Lower lobe of right lung (tissue), 2 donors: ENCODE measurements at regions not wholly inside any gene's neighbourhood (a gene's known extent, or its start where the extent isn't known, plus 50 kb on each side); places are given as distances from the start of the nearest gene placed in this dataset.

Source experiments
- ATAC-seq, 2 donors: fragments of 200-7000 bp; cut with Tn5 transposase; one replicate each; pipeline ENCODE4 v1.9.1; 2020 to 2022; ENCODE audit warnings: mild to moderate bottlenecking in 2 of 2, moderate library complexity in 2 of 2
- DNase-seq: peaks from one replicate; pipeline ENCODE4 v3.0.0-alpha.2; 2020
- H3K27ac ChIP-seq: fragments of 200-600 bp; one replicate; pipeline ENCODE4 v1.8.0; 2022
- H3K27me3 ChIP-seq: fragments of 200-600 bp; one replicate; pipeline ENCODE4 v1.8.0; 2022; ENCODE audit warnings: low read depth
- H3K36me3 ChIP-seq: fragments of 200-600 bp; one replicate; pipeline ENCODE4 v1.8.0; 2022; ENCODE audit warnings: mild to moderate bottlenecking
- H3K4me1 ChIP-seq: fragments of 200-600 bp; one replicate; pipeline ENCODE4 v1.8.0; 2022
- H3K4me3 ChIP-seq: fragments of 200-600 bp; one replicate; pipeline ENCODE4 v1.8.0; 2022; ENCODE audit warnings: mild to moderate bottlenecking
- H3K9me3 ChIP-seq: fragments of 200-600 bp; one replicate; pipeline ENCODE4 v1.8.0; 2022
- intact Hi-C: fragments of 100-400 bp; cut with DNase I; formaldehyde crosslinking; loops from one replicate; pipeline ENCODE4 v1.11.0; 2022
- TF ChIP-seq, protein P1 (sequence below): fragments of 200-600 bp; IDR thresholded peaks from one replicate; pipeline ENCODE4 v1.8.0; 2022; ENCODE audit warnings: antibody characterized with exemption, mild to moderate bottlenecking
- donor health status: DM: no; HTN: yes; CAD: no; lungs with severe emphysema.

GRCh38 chr1:29900712-29901111, 664.4 kb downstream of the PTPRU start:
- Histone ChIP-seq H3K36me3 (no peaks in the 10 kb centered on the region), H3K27me3 (peaks cover 31% of the 10 kb centered on the region), H3K4me3 (no peak overlapping the region), H3K9me3 (no peaks in the 10 kb centered on the region), H3K4me1 (peaks cover 5% of the 10 kb centered on the region), H3K27ac (no peak overlapping the region)
- TF ChIP-seq, protein P1, sequence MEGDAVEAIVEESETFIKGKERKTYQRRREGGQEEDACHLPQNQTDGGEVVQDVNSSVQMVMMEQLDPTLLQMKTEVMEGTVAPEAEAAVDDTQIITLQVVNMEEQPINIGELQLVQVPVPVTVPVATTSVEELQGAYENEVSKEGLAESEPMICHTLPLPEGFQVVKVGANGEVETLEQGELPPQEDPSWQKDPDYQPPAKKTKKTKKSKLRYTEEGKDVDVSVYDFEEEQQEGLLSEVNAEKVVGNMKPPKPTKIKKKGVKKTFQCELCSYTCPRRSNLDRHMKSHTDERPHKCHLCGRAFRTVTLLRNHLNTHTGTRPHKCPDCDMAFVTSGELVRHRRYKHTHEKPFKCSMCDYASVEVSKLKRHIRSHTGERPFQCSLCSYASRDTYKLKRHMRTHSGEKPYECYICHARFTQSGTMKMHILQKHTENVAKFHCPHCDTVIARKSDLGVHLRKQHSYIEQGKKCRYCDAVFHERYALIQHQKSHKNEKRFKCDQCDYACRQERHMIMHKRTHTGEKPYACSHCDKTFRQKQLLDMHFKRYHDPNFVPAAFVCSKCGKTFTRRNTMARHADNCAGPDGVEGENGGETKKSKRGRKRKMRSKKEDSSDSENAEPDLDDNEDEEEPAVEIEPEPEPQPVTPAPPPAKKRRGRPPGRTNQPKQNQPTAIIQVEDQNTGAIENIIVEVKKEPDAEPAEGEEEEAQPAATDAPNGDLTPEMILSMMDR, result no peak
- DNase-seq, result no peak
- no peak for ATAC-seq
- intact Hi-C loops, result no loop called here

DNA sequence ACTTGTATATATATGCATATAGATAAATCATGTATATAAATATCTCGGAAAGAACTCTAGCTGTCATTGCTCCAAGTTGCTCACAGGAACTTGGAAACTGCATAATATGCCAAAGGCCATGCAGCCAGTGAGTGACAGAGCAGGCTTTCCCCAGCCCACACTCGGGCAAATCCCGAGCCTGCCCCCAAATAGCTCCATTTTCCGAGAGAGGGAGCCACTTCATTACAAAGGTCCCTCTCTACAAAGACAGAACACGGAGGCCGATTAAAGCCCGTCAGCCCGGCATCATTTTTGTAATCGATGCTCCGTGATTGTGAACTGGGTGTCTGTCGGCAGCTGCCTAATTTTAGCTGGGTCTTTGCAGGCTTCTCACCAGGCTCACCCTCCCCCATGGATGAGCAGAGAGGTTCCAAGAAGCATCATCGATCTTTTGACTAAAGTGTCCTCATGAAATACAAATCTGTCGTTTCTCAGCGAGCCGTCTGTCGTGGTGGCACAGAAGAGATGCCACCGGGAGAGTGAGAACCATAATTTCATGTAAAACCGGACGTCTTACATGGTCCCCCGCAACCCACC, 663.9 kb downstream of the PTPRU start:
- ATAC-seq, result no peak
- intact Hi-C loops, result no loop called here
- Histone ChIP-seq H3K4me3 (no peak overlapping the region), H3K27me3 (peaks cover 34% of the 10 kb centered on the region), H3K4me1 (peaks cover 5% of the 10 kb centered on the region), H3K36me3 (no peaks in the 10 kb centered on the region), H3K27ac (no peak overlapping the region), H3K9me3 (no peaks in the 10 kb centered on the region)
- DNase-seq, result no peak
- TF ChIP-seq, protein P1, result no peak

DNA sequence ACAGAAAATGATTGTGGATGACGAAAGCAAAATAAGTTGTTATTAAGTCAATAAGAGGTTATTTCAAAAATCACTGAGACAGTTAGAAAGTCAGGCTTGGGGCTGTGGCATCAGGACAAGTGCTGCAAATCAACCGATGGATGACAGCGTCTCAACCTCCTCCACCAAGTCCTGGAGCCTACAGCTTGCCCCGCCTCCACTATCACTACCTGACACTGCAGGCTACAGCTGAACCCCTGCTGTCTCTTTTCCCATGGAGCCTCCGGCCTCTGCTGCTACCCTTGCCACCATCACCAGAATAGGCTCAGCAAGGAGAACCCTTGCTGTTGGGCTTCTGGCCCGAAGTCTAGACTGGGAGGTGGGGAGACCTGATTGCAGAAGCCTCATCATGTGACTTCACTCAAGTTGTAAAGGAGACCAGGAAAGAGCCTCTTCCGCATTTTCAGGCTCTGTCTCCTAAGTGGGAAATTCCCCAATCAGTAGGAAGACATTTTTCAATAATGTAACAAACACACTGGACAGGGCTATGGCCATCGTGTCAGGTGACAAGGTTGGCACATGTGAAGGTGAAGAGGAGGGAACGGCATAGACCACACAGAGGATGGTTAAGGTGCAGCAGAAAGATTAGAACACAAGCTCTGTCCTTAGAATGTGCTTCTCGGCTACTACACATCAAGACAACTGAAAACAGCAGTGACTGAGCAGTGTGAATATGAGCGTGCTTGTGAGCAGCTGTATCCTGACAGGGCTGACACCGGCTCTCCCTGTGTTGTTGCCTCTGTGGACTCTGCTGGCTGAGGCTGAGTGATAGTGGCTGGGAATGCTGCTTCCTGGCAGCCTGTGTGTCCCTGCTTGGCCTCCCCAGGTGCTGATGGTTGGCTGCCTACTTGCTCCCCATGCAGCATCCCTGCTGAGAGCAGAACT, 660.7 kb downstream of the PTPRU start:
- peak; percentile 37 to 43 for ATAC-seq
- no peak for DNase-seq
- no peaks in the 10 kb centered on the region for H3K9me3 ChIP-seq
- H3K27ac ChIP-seq, result no peak overlapping the region
- no peaks in the 10 kb centered on the region for H3K36me3 ChIP-seq
- H3K4me1 ChIP-seq, result peaks cover 5% of the 10 kb centered on the region
- TF ChIP-seq, protein P1, result no peak
- no peak overlapping the region for H3K4me3 ChIP-seq
- intact Hi-C loops, result no loop called here
- peaks cover 29% of the 10 kb centered on the region for H3K27me3 ChIP-seq

DNA sequence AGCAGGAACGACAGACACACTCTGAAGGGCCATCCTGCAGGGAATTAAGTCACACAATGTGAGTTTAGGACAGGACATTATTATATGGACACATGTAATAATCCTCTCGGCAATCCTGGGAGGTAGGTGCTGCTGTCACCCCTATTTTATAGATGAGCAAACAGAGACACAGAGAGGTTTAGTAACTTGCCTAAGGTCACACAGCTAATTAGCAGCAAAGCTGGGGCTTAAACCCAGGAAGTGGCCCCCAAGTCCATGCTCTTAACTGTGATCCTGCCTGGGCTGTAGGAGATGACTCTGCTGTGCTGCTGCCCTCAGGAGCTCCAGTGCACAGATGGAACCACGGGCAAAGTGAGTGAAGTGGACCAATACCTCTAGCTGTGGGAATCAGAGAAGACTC, 660.0 kb downstream of the PTPRU start:
- Histone ChIP-seq H3K27me3 (peaks cover 23% of the 10 kb centered on the region), H3K4me3 (no peak overlapping the region), H3K4me1 (peaks cover 5% of the 10 kb centered on the region), H3K27ac (no peak overlapping the region), H3K9me3 (no peaks in the 10 kb centered on the region), H3K36me3 (no peaks in the 10 kb centered on the region)
- intact Hi-C loops, result no loop called here
- TF ChIP-seq, protein P1, result no peak
- no peak for ATAC-seq
- DNase-seq, result no peak

DNA sequence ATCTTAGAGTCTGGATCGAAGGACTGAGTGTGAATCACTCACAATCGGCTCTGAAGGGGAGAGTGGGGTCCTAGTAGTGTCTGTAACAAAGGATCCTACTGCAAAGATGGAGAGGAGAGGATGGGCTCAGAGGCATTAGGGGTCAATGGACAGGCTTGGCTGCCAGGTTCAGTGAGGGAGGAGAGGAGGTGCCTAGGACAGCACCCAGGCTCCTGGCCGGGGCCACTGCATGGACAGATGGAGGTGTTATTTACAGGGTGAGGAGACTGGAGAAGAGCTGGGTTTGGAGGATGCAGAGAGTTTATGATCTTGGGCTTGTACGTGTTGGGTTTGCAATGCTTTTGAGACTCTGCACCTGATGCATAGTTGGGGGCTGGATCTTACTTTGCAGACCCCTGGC, 658.9 kb downstream of the PTPRU start:
- H3K4me1 ChIP-seq, result peaks cover 5% of the 10 kb centered on the region

More for the DNA sequence above, 658.9 kb downstream of the PTPRU start:
- intact Hi-C loops, result no loop called here
- Histone ChIP-seq H3K9me3 (no peaks in the 10 kb centered on the region), H3K27me3 (peaks cover 23% of the 10 kb centered on the region), H3K4me3 (no peak overlapping the region), H3K27ac (no peak overlapping the region), H3K36me3 (no peaks in the 10 kb centered on the region)
- ATAC-seq (no peak), DNase-seq (no peak)
- TF ChIP-seq, protein P1, result no peak
